ENCODE measurements at regions not wholly inside any gene's neighbourhood (a gene's known extent, or its start where the extent isn't known, plus 50 kb on each side); places are given as distances from the start of the nearest gene placed in this dataset.
"Not testable (repeated sequence)": the region's sequence is repeated elsewhere in the genome, so short reads cannot be mapped to it uniquely, and the experiment has no call there.

- Histone ChIP-seq H3K36me3 (ENCODE audit: insufficient read depth, low read length) (no peaks in the 10 kb centered on the region), H3K9me3 (ENCODE audit: low read length) (no peaks in the 10 kb centered on the region), H3K27me3 (ENCODE audit: insufficient read depth, low read length, poor library complexity, severe bottlenecking) (no peaks in the 10 kb centered on the region), H3K27ac (ENCODE audit: low read depth, low read length) (no peak overlapping the region), H3K4me3 (ENCODE audit: low read length) (no peak overlapping the region), H3K4me1 (ENCODE audit: insufficient read depth, low read length) (no peaks in the 10 kb centered on the region)
- CTCF ChIA-PET, result no interaction called here
- H3K27me3 Mint-ChIP-seq, result no peaks in the 10 kb centered on the region
- no peaks in the 10 kb centered on the region for H3K4me1 Mint-ChIP-seq
- H3K27ac Mint-ChIP-seq, result no peak overlapping the region
- no peak for DNase-seq
- H3K9me3 Mint-ChIP-seq, result peaks cover 9 to 26% (median 22%) of the 10 kb centered on the region in 5 donors
- POLR2A ChIA-PET, result no interaction called here
- no peak overlapping the region for H3K4me3 Mint-ChIP-seq
- peaks cover 0 to 20% (median 0%) of the 10 kb centered on the region in 3 donors for H3K36me3 Mint-ChIP-seq
Measured at GRCh38 chr20:30937790-30938189, 319.7 kb upstream of the DEFB115 start.

DNA sequence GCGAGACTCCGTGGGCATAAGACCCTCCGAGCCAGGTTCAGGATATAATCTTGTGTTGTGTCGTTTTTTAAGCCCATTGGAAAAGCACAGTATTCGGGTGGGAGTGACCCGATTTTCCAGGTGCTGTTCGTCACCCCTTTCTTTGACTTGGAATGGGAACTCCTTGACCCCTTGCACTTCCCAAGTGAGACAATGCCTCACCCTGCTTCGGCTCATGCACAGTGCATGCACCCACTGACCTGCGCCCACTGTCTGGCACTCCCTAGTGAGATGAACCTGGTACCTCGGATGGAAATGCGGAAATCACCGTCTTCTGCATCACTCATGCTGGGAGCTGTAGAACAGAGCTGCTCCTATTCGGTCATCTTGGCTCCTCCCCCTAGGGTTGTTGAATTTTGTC lies 307.7 kb upstream of the DEFB115 start:
- CTCF ChIA-PET, result no interaction called here
- DNase-seq, result no peak
- Histone ChIP-seq H3K4me3 (ENCODE audit: low read length) (no peak overlapping the region), H3K9me3 (ENCODE audit: low read length) (no peaks in the 10 kb centered on the region), H3K4me1 (ENCODE audit: insufficient read depth, low read length) (no peaks in the 10 kb centered on the region), H3K36me3 (ENCODE audit: insufficient read depth, low read length) (no peaks in the 10 kb centered on the region), H3K27me3 (ENCODE audit: insufficient read depth, low read length, poor library complexity, severe bottlenecking) (no peaks in the 10 kb centered on the region), H3K27ac (ENCODE audit: low read depth, low read length) (no peak overlapping the region)
- no peak overlapping the region for H3K4me3 Mint-ChIP-seq
- no peaks in the 10 kb centered on the region for H3K27me3 Mint-ChIP-seq
- POLR2A ChIA-PET, result no interaction called here
- H3K27ac Mint-ChIP-seq, result no peak overlapping the region
- H3K36me3 Mint-ChIP-seq, result peaks cover 0 to 10% (median 0%) of the 10 kb centered on the region in 3 donors
- H3K9me3 Mint-ChIP-seq, result peaks cover 0 to 22% (median 13%) of the 10 kb centered on the region in 5 donors
- H3K4me1 Mint-ChIP-seq, result no peaks in the 10 kb centered on the region

GRCh38 chr20:30951088-30951487 lies 306.4 kb upstream of the DEFB115 start:
- H3K9me3 ChIP-seq (ENCODE audit: low read length); H3K36me3 ChIP-seq (ENCODE audit: insufficient read depth, low read length); POLR2A ChIA-PET; H3K4me3 Mint-ChIP-seq; CTCF ChIA-PET; H3K4me3 ChIP-seq (ENCODE audit: low read length); DNase-seq; H3K27ac Mint-ChIP-seq; H3K4me1 Mint-ChIP-seq; H3K27me3 Mint-ChIP-seq; H3K27ac ChIP-seq (ENCODE audit: low read depth, low read length); H3K27me3 ChIP-seq (ENCODE audit: insufficient read depth, low read length, poor library complexity, severe bottlenecking); H3K4me1 ChIP-seq (ENCODE audit: insufficient read depth, low read length): not testable (repeated sequence)
- peaks cover 0 to 22% (median 11%) of the 10 kb centered on the region in 5 donors for H3K9me3 Mint-ChIP-seq
- peaks cover 0 to 10% (median 0%) of the 10 kb centered on the region in 3 donors for H3K36me3 Mint-ChIP-seq

DNA sequence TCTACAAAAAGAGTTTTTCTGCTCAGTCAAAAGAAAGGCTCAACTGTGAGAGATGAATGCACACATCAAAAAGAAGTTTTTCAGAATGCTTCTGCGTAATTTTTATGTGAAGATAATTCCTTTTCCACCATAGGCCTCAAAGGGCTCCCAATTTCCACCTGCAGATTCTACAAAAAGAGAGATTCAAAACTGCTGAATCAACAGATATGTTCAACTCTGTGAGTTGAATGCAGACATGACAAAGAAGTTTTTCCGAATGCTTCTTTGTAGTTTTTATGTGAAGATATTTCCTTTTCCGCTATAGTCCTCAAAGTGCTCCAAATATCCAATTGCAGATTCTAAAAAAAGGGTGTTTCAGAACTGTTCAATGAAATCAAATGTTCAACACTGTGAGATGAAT lies 300.8 kb upstream of the DEFB115 start:
- H3K27ac Mint-ChIP-seq; CTCF ChIA-PET; H3K4me3 ChIP-seq (ENCODE audit: low read length); H3K27me3 ChIP-seq (ENCODE audit: insufficient read depth, low read length, poor library complexity, severe bottlenecking); POLR2A ChIA-PET; H3K9me3 ChIP-seq (ENCODE audit: low read length); H3K27ac ChIP-seq (ENCODE audit: low read depth, low read length); DNase-seq; H3K4me1 ChIP-seq (ENCODE audit: insufficient read depth, low read length); H3K27me3 Mint-ChIP-seq; H3K4me3 Mint-ChIP-seq; H3K4me1 Mint-ChIP-seq; H3K36me3 ChIP-seq (ENCODE audit: insufficient read depth, low read length): not testable (repeated sequence)
- Mint-ChIP-seq H3K9me3 (peaks cover 0 to 23% (median 7%) of the 10 kb centered on the region in 5 donors), H3K36me3 (peaks cover 0 to 19% (median 0%) of the 10 kb centered on the region in 3 donors)

DNA sequence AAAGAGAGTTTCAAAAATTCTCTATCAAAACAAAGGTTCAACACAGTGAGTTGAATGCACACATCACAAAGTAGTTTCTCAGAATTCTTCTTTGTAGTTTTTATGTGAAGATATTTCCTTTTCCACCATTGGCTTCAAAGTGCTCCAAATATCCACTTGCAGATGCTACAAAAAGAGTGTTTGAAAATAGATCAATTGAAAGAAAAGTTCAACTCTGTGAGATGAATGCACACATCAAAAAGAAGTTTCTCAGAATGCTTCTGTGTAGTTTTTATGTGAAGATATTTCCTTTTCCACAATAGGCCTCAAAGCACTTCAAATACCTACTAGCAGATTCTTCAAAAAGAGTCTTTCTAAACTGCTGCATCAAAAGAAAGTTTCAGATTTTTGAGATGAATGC lies 298.3 kb upstream of the DEFB115 start:
- H3K4me1 Mint-ChIP-seq; DNase-seq; H3K36me3 ChIP-seq (ENCODE audit: insufficient read depth, low read length); CTCF ChIA-PET; H3K27ac ChIP-seq (ENCODE audit: low read depth, low read length); H3K27me3 ChIP-seq (ENCODE audit: insufficient read depth, low read length, poor library complexity, severe bottlenecking); H3K27ac Mint-ChIP-seq; H3K27me3 Mint-ChIP-seq; H3K4me3 ChIP-seq (ENCODE audit: low read length); H3K4me3 Mint-ChIP-seq; H3K4me1 ChIP-seq (ENCODE audit: insufficient read depth, low read length); POLR2A ChIA-PET; H3K9me3 ChIP-seq (ENCODE audit: low read length): not testable (repeated sequence)
- H3K36me3 Mint-ChIP-seq, result peaks cover 0 to 12% (median 0%) of the 10 kb centered on the region in 3 donors
- peaks cover 0 to 18% (median 3%) of the 10 kb centered on the region in 5 donors for H3K9me3 Mint-ChIP-seq

DNA sequence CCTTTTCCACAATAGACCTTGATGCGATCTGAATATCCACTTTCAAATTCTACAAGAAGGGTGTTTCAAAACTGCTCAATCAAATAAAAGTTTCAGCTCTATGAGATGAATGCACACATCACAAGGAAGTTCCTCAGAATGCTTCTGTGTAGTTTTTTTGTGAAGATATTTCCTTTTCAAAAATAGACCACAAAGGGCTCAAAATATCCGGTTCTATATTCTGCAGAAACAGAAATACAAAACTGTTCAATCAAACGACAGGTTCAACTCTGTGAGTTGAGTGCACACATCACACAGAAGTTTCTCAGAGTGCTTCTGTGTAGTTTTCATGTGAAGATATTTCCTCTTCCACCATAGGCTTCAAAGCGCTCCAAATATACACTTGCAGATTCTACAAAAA lies 293.9 kb upstream of the DEFB115 start:
- Histone ChIP-seq H3K36me3 (ENCODE audit: insufficient read depth, low read length) (no peaks in the 10 kb centered on the region), H3K27ac (ENCODE audit: low read depth, low read length) (no peak overlapping the region), H3K4me3 (ENCODE audit: low read length) (no peak overlapping the region), H3K4me1 (ENCODE audit: insufficient read depth, low read length) (no peaks in the 10 kb centered on the region), H3K9me3 (ENCODE audit: low read length) (no peaks in the 10 kb centered on the region), H3K27me3 (ENCODE audit: insufficient read depth, low read length, poor library complexity, severe bottlenecking) (no peaks in the 10 kb centered on the region)
- Mint-ChIP-seq H3K9me3 (peaks cover 0 to 8% (median 0%) of the 10 kb centered on the region in 5 donors), H3K36me3 (peaks cover 0 to 5% (median 0%) of the 10 kb centered on the region in 3 donors), H3K4me3 (no peak overlapping the region), H3K4me1 (peaks cover 0 to 4% (median 0%) of the 10 kb centered on the region in 3 donors), H3K27ac (no peak overlapping the region), H3K27me3 (no peaks in the 10 kb centered on the region)
- ChIA-PET CTCF (no interaction called here), POLR2A (no interaction called here)
- DNase-seq, result no peak

DNA sequence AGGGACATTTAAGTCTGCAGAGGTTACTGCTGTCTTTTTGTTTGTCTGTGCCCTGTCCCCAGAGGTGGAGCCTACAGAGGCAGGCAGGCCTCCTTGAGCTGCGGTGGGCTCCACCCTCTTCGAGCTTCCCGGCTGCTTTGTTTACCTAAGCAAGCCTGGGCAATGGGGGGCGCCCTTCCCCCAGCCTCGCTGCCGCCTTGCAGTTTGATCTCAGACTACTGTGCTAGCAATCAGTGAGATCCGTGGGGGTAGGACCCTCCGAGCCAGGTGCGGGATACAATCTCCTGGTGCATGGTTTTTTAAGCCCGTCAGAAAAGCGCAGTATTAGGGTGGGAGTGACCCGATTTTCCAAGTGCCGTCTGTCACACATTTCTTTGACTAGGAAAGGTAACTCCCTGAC lies 281.6 kb upstream of the DEFB115 start:
- not testable (repeated sequence) for H3K27me3 Mint-ChIP-seq; H3K4me3 Mint-ChIP-seq; H3K27me3 ChIP-seq (ENCODE audit: insufficient read depth, low read length, poor library complexity, severe bottlenecking)

GRCh38 chr20:30985386-30985785 lies 272.1 kb upstream of the DEFB115 start:
- Mint-ChIP-seq H3K9me3 (peaks cover 6 to 37% (median 23%) of the 10 kb centered on the region in 5 donors), H3K4me1 (no peaks in the 10 kb centered on the region), H3K27me3 (peaks cover 0 to 2% of the 10 kb centered on the region in 2 donors), H3K27ac (no peak overlapping the region), H3K4me3 (no peak overlapping the region), H3K36me3 (no peaks in the 10 kb centered on the region)
- ChIA-PET CTCF (no interaction called here), POLR2A (no interaction called here)
- Histone ChIP-seq H3K4me3 (ENCODE audit: low read length) (no peak overlapping the region), H3K27me3 (ENCODE audit: insufficient read depth, low read length, poor library complexity, severe bottlenecking) (no peaks in the 10 kb centered on the region), H3K4me1 (ENCODE audit: insufficient read depth, low read length) (no peaks in the 10 kb centered on the region), H3K27ac (ENCODE audit: low read depth, low read length) (no peak overlapping the region), H3K36me3 (ENCODE audit: insufficient read depth, low read length) (no peaks in the 10 kb centered on the region), H3K9me3 (ENCODE audit: low read length) (no peaks in the 10 kb centered on the region)
- no peak for DNase-seq

More for the DNA sequence above, 281.6 kb upstream of the DEFB115 start:
- DNase-seq; H3K9me3 ChIP-seq (ENCODE audit: low read length); H3K27ac Mint-ChIP-seq; H3K4me1 ChIP-seq (ENCODE audit: insufficient read depth, low read length); H3K4me3 ChIP-seq (ENCODE audit: low read length); H3K36me3 ChIP-seq (ENCODE audit: insufficient read depth, low read length); H3K27ac ChIP-seq (ENCODE audit: low read depth, low read length); POLR2A ChIA-PET; CTCF ChIA-PET; H3K4me1 Mint-ChIP-seq: not testable (repeated sequence)
- Mint-ChIP-seq H3K9me3 (peaks cover 8 to 35% (median 21%) of the 10 kb centered on the region in 5 donors), H3K36me3 (peaks cover 0 to 30% (median 2%) of the 10 kb centered on the region in 3 donors)
